SH-SY5Y (cell line): ENCODE measurements at regions not wholly inside any gene's neighbourhood (a gene's known extent, or its start where the extent isn't known, plus 50 kb on each side); places are given as distances from the start of the nearest gene placed in this dataset.

Source experiments
- GATA2 ChIP-seq: IDR thresholded peaks from 2 replicates; pipeline ENCODE4 v1.6.1; 2011; ENCODE audit warnings: mild to moderate bottlenecking, low read depth, low read length
- GATA3 ChIP-seq: IDR thresholded peaks from 2 replicates; pipeline ENCODE4 v1.6.1; 2011; ENCODE audit warnings: low read depth, mild to moderate bottlenecking, low read length, moderate library complexity

DNA sequence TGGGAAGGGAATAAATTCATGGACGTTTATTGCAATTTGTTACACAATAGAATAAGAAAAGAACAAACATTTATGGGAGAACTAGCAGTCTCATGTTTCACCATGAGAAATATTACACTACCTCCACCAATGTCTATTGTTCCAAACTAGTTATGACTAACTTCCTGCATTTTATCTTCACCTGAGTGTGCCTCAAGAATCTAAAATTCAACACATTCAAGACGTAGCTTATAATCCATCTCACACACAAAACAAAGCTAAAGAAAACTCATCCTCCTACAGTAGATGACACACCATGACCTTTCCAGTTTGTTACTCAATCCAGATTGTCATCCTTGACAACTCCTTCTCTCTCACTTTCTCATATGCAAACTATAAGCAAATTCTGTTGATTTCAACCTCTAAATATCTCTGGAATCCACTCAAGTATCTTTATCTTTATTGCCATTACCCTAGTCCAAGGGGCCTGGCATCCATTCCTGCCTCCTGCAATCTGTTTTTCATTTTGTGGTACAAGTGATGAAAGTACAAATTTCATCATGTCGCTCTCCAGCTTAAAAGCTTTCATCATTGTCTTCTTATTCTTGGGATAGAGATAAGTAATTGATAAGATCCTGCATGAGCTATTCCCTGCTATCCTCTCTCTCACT is 229.9 kb downstream of the NR2F2 start:
- TF ChIP-seq GATA2 = no peak
- peak; percentile 27; the same call in 1 of the 2 replicates for TF ChIP-seq GATA3

DNA sequence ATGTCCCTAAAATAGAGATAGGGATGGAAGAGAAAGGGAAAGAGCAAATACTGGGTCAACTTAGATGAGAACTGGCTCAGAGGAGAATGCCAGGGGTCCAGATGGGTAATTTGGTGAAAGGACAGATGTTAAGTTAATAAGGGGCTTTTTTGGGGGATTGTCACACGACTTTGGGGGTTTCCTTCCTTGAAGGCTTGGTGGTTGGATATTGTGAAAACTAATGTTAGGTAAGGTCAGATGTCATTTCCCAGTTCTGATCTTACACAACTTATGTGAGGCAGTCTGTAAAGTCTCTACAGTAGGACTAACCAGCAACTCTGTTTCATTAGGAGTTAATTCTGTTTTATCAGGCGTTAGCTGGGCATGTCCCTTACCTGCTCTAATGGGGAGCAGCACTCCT is 231.1 kb downstream of the NR2F2 start:
- TF ChIP-seq GATA3 = no peak
- no peak for TF ChIP-seq GATA2

- no peak for TF ChIP-seq GATA3
- no peak for TF ChIP-seq GATA2
These were observed 234.0 kb downstream of the NR2F2 start for GRCh38 chr15:96564546-96564945.

GRCh38 chr15:96565266-96565665 is 234.8 kb downstream of the NR2F2 start:
- no peak for TF ChIP-seq GATA2
- no peak for TF ChIP-seq GATA3

DNA sequence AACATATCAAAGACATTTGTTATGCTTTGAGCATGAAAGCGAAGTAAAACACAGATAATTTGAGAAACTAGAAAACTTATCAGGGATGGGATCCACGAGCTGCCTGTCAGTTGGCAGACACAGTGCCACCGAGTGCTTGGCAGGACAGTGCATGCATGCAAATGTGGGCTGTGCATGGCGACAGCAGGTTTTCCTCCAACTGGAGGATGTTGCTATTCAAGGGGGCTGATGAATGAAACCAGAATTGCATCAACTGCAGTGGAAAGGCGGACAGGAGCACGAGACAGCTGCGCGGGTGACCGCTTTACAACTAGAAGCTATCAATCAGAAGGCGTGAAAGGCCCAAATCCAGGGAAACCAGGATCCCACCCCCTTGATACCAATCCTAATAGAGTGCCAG is 244.3 kb downstream of the NR2F2 start:
- TF ChIP-seq GATA3 (no peak), GATA2 (no peak)

DNA sequence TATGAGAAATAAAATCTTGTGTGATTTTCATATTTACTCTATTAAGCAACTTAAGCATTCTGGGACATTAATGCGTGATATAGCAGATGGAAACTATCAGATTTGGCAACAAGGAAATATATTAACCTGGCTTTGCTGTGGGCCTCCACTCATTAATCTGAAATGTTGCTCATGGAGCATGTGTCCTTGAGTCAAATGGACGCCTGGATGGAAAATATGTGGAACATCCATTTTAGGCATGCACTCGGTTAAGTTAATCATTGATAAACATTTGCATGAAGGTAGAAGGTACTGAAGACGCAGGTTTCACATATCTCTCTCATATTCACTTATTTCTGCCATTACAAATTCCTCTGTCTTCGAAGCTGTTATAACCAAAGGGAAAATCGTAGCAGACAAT is 246.1 kb downstream of the NR2F2 start:
- TF ChIP-seq GATA2 = no peak
- no peak for TF ChIP-seq GATA3

DNA sequence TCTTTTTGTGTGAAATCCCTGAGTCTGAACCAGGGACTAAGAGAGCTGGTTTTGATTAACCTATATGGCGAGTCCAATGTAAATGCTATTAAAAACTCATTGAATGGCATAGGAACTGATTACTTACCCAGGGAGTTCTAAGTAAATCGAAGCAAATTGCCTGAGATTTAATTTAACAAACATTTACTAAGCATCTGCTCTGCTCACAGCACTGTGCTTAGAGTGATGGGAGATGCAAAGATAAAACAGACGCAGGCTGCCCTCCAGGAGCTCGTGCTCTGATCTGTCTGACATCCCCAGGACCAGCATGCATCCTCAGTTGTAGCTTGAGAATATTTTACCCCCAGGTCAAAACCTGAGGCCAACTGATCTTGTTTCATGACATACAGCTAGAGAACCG is 247.9 kb downstream of the NR2F2 start:
- TF ChIP-seq GATA3 (peak; percentile 96), GATA2 (peak; percentile 98)

DNA sequence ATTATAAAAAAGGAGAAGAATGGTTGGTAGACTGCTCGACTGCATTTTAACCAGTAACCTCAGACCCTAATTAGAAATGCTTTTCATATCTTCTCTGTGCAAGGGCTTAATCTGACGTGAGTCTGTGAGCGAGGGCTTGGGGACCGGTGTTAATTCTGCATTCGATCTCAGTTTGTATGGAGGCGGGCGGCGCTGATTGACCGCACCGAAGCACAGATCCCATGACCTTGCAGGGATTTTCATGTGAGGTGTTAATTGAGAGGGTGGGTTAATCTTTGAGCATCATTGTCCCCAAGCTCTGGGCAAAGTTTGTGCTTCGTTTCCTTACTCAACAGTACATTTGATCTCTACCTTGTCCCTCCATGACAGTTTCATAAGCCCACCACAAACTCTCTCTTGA is 250.9 kb downstream of the NR2F2 start:
- TF ChIP-seq GATA3 (no peak), GATA2 (no peak)

GRCh38 chr15:96582473-96582872 is 252.0 kb downstream of the NR2F2 start:
- TF ChIP-seq GATA3 (no peak), GATA2 (no peak)

DNA sequence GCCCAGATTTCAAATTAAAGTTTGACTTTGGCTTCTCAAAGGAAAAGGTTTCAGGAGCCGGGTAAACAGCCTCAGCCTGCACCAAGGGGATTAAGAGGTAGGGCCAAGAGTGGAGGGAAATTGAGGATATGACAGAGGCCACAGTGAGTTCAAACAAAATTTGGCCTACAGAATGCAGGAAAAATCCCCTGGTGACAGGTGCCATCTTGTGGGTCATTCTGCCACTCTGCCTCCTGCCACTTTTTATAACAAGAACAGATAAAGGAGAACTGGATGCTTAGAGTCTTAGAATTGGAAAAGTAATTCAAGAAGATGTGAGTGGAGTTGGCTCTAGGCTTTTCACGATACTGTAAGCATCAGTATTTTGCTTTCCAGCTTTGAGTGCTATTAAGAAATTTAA is 253.2 kb downstream of the NR2F2 start:
- TF ChIP-seq GATA2 (no peak), GATA3 (no peak)

DNA sequence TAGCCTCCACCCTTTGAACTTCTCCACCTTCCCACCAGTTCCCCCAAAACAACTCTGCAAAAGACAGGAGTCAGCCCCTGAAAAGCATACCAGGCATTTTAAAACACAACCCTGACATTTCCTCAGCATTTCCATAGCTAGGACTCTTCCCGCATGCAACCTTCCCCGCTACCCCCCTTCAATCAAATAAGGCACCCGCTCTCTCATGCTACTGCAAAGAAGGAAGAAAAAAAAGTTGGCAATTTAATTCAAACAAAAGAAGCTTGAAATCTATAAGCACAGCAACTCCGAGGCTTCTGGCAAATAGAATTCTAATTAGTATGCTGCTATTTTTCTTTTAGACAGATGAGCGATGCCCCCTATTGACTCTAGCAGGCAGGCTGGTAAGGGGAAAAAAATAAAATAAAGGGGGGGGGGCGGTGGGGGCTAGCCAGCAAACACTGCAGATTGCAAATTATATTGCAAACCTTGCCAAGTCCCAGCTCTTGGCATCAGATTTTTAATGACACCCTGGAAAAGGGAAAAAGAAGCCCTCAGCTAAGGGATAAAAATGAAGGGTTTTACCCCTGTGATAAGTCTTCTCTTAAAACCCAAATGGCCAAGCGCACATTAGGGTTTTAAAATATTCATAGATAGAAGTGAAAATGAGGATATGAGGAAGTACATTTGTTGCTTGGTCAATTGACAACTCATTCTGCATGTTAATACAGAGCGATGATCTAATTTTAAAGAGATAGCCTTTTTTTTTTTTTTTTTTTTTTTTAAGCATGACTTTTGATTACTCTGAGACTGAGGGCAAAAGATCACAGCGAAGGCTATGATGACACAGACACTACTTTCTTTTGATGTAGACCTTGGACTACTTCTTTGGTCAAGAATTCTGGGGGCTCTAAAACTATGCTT is 255.2 kb downstream of the NR2F2 start:
- TF ChIP-seq GATA3 = no peak
- no peak for TF ChIP-seq GATA2

GRCh38 chr15:96586901-96587300 is 256.4 kb downstream of the NR2F2 start:
- no peak for TF ChIP-seq GATA2
- TF ChIP-seq GATA3 = no peak

DNA sequence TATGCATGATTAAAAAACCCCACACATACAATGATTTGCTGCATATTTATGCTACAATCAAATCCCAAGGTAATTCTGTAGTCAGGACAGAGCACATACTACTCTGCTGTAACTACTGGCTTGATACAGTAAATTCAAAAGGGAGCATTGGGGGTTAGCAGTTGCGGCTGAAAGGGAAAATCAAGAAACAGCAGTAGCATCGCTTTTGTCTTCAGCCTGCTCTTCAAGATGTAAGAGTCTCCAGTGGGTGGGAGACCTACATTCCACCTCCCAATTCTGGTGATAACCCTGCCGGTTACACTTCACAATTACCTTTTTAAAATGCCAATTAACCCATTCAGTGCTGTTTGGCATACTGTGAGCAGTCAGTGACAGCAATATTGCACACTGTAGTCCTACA is 259.4 kb downstream of the NR2F2 start:
- TF ChIP-seq GATA2 (no peak), GATA3 (no peak)

GRCh38 chr15:96593735-96594134 is 263.2 kb downstream of the NR2F2 start:
- TF ChIP-seq GATA3 = no peak
- TF ChIP-seq GATA2 = no peak

DNA sequence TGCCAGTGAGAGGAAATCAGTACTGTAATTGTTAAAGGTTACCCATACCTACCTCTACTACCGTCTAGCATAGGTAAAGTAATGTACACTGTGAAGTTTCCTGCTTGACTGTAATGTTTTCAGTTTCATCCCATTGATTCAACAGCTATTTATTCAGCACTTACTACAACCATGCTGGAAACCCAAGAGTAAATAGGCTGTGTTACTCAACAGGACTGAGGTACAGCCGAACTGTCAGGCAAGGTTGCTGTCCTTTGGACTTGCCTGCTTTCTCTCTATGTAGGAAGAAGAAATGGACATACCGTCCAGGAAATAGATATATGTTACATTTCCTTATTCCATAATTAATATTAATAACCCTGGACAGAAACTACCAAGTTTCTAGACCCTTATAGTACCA is 265.5 kb downstream of the NR2F2 start:
- TF ChIP-seq GATA3 (no peak), GATA2 (no peak)
